Germinal center (tissue), 1 donor: ENCODE measurements at regions not wholly inside any gene's neighbourhood (a gene's known extent, or its start where the extent isn't known, plus 50 kb on each side); places are given as distances from the start of the nearest gene placed in this dataset.

Source experiments
- DNase-seq: peaks from one replicate; pipeline ENCODE4 v3.0.0; 2012; ENCODE audit warnings: mixed read lengths, low spot score

- DNase-seq: no peak
Observed at GRCh38 chr15:39211108-39211979, 369.5 kb upstream of the THBS1 start.

GRCh38 chr15:39213385-39213840 is 367.5 kb upstream of the THBS1 start:
- DNase-seq: no peak

GRCh38 chr15:39215015-39215414 is 365.9 kb upstream of the THBS1 start:
- DNase-seq: no peak

- DNase-seq: no peak
Observed at GRCh38 chr15:39216816-39217215, 364.1 kb upstream of the THBS1 start.

GRCh38 chr15:39219608-39220007 is 361.3 kb upstream of the THBS1 start:
- no peak for DNase-seq

- no peak for DNase-seq
Observed at GRCh38 chr15:39226169-39226937, 354.5 kb upstream of the THBS1 start.

GRCh38 chr15:39227001-39227400 is 353.9 kb upstream of the THBS1 start:
- DNase-seq: no peak

GRCh38 chr15:39228889-39229288 is 352.0 kb upstream of the THBS1 start:
- no peak for DNase-seq

GRCh38 chr15:39230205-39230907 is 350.5 kb upstream of the THBS1 start:
- DNase-seq: no peak

GRCh38 chr15:39230908-39231285 is 350.0 kb upstream of the THBS1 start:
- DNase-seq: no peak

- no peak for DNase-seq
Observed at GRCh38 chr15:39232512-39232911, 348.4 kb upstream of the THBS1 start.

- DNase-seq: no peak
Observed at GRCh38 chr15:39235084-39235795, 345.6 kb upstream of the THBS1 start.

GRCh38 chr15:39236375-39236774 is 344.5 kb upstream of the THBS1 start:
- no peak for DNase-seq

GRCh38 chr15:39238443-39238842 is 342.4 kb upstream of the THBS1 start:
- no peak for DNase-seq

- no peak for DNase-seq
Observed at GRCh38 chr15:39239562-39239961, 341.3 kb upstream of the THBS1 start.

GRCh38 chr15:39242345-39242744 is 338.5 kb upstream of the THBS1 start:
- DNase-seq: no peak

- DNase-seq: no peak
Observed at GRCh38 chr15:39243396-39243795, 337.5 kb upstream of the THBS1 start.

GRCh38 chr15:39244776-39245175 is 336.1 kb upstream of the THBS1 start:
- no peak for DNase-seq

GRCh38 chr15:39246523-39246922 is 334.4 kb upstream of the THBS1 start:
- DNase-seq: no peak

GRCh38 chr15:39247574-39247973 is 333.3 kb upstream of the THBS1 start:
- no peak for DNase-seq

GRCh38 chr15:39248204-39248603 is 332.7 kb upstream of the THBS1 start:
- DNase-seq: no peak

GRCh38 chr15:39250001-39250400 is 330.9 kb upstream of the THBS1 start:
- no peak for DNase-seq
